ENCODE measurements at regions not wholly inside any gene's neighbourhood (a gene's known extent, or its start where the extent isn't known, plus 50 kb on each side); places are given as distances from the start of the nearest gene placed in this dataset.

DNA sequence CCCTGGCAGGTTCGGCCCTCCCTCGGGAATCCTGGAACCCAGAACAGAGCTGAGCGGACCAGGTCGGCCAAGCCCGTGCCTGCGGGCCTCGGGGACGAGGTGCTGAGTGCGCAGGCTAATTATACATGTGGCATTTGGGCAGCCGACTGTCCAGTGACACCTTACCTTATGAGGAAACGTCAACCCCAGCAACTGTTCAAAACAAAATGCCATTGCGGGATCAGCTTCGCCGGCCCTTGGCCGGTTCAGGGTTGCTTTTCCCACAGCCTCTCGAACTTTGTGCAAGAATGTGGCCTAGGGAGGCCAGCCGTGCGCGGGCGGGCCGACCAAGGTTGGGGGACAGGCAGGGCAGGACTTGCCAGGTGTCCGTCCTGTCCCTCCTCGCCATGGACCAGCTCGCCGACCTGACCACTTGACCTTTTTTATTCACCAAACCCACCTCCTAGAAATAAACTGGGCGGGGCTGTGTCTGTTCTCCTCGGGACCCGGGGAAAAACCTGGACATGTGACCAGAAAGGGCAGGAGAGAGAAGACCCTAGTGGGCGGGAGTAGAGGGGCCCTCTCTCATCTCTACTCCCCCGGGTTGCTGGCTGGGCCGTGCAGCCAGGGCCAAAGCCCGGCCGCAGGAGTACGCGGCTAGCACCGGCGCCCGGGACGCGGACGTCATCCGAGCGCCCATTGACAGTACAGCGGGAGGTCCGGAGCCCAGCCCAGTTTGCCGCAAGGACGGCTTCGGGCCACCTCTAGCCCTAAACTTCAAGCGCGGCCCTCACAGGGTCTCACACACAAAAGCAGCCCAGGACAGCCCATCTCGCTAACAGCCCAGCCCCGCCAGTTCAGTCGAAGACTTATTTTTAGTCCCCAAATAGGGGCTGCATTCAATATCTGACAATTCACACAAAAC is 134.3 kb upstream of the C11orf58 start:
- DNase-seq (ENCODE audit: low read depth) (peak; percentile 22), FAIRE-seq (no peak)
- no peaks in the 10 kb centered on the region for H3K27me3 Mint-ChIP-seq (ENCODE audit: low read depth, unreplicated experiment)
- peak overlapping the region; percentile 44 for H3K27ac ChIP-seq (ENCODE audit: low read depth, low read length)
- peaks cover 8% of the 10 kb centered on the region for H3K4me1 Mint-ChIP-seq (ENCODE audit: low read depth, unreplicated experiment)
- no peaks in the 10 kb centered on the region for H3K36me3 ChIP-seq (ENCODE audit: insufficient read depth, low read length)
- H3K36me3 Mint-ChIP-seq (ENCODE audit: low read depth, unreplicated experiment): no peaks in the 10 kb centered on the region
- no peak for TF ChIP-seq EZH2 (IDR thresholded peaks at IDR 0.05; ENCODE audit: insufficient read depth, low read length)
- TF ChIP-seq, protein P1, sequence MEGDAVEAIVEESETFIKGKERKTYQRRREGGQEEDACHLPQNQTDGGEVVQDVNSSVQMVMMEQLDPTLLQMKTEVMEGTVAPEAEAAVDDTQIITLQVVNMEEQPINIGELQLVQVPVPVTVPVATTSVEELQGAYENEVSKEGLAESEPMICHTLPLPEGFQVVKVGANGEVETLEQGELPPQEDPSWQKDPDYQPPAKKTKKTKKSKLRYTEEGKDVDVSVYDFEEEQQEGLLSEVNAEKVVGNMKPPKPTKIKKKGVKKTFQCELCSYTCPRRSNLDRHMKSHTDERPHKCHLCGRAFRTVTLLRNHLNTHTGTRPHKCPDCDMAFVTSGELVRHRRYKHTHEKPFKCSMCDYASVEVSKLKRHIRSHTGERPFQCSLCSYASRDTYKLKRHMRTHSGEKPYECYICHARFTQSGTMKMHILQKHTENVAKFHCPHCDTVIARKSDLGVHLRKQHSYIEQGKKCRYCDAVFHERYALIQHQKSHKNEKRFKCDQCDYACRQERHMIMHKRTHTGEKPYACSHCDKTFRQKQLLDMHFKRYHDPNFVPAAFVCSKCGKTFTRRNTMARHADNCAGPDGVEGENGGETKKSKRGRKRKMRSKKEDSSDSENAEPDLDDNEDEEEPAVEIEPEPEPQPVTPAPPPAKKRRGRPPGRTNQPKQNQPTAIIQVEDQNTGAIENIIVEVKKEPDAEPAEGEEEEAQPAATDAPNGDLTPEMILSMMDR (IDR thresholded peaks at IDR 0.05; ENCODE audit: insufficient read depth, low read depth, low read length): no peak
- H3K4me2 ChIP-seq (ENCODE audit: low read length): peak overlapping the region; percentile 99
- H3K9ac ChIP-seq (ENCODE audit: low read length): peak overlapping the region; percentile 81
- no peaks in the 10 kb centered on the region for H3K9me3 ChIP-seq (ENCODE audit: insufficient read depth, low read depth, low read length)
- no peaks in the 10 kb centered on the region for H3K9me3 Mint-ChIP-seq (ENCODE audit: unreplicated experiment)
- peaks cover 10% of the 10 kb centered on the region for H3K4me1 ChIP-seq (ENCODE audit: insufficient read depth, low read length)
- peak overlapping the region; percentile 71 for H3K4me3 ChIP-seq (ENCODE audit: insufficient read depth, low read depth, low read length)
- no peaks in the 10 kb centered on the region for H4K20me1 ChIP-seq (ENCODE audit: insufficient read depth, low read length)
- H3K4me3 Mint-ChIP-seq (ENCODE audit: unreplicated experiment): peak overlapping the region; percentile 93
- H3K27me3 ChIP-seq (ENCODE audit: insufficient read depth, low read length): peaks cover 9% of the 10 kb centered on the region
- H2AFZ ChIP-seq (ENCODE audit: low read depth, low read length): peak overlapping the region; percentile 86
- no peaks in the 10 kb centered on the region for H3K79me2 ChIP-seq (ENCODE audit: insufficient read depth, low read length)
- H3K27ac Mint-ChIP-seq (ENCODE audit: unreplicated experiment): peak overlapping the region; percentile 92

DNA sequence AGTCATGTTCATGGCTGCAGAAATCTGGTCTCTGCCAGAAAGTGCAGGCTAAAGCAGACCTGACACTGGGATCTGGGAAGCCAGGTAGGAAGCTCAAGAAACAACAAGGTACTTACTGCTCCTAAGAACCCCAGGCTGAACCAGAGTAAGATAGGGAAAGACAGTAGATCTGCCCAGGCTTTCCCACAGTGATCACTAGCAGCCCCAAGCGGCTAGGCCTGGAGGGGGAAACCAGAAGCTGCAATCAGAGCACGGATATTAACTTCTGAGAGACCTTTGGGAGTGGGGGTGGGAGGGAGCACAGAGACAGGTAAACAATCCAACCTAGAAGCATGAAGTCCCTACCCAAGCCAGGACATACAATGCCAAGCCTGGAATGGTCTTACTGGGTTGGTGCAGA is 135.2 kb upstream of the C11orf58 start:
- FAIRE-seq: no peak
- no peak for DNase-seq (ENCODE audit: low read depth)
- Mint-ChIP-seq H3K27me3 (ENCODE audit: low read depth, unreplicated experiment) (no peaks in the 10 kb centered on the region), H3K9me3 (ENCODE audit: unreplicated experiment) (no peaks in the 10 kb centered on the region), H3K4me1 (ENCODE audit: low read depth, unreplicated experiment) (peaks cover 8% of the 10 kb centered on the region), H3K36me3 (ENCODE audit: low read depth, unreplicated experiment) (no peaks in the 10 kb centered on the region), H3K27ac (ENCODE audit: unreplicated experiment) (peak overlapping the region; percentile 92), H3K4me3 (ENCODE audit: unreplicated experiment) (peak overlapping the region; percentile 93)
- no peaks in the 10 kb centered on the region for H4K20me1 ChIP-seq (ENCODE audit: insufficient read depth, low read length)
- H3K4me2 ChIP-seq (ENCODE audit: low read length): no peak overlapping the region
- TF ChIP-seq EZH2 (IDR thresholded peaks at IDR 0.05; ENCODE audit: insufficient read depth, low read length): no peak
- TF ChIP-seq, protein P1 (IDR thresholded peaks at IDR 0.05; ENCODE audit: insufficient read depth, low read depth, low read length): no peak
- no peak overlapping the region for H2AFZ ChIP-seq (ENCODE audit: low read depth, low read length)
- H3K4me3 ChIP-seq (ENCODE audit: insufficient read depth, low read depth, low read length): no peak overlapping the region
- H3K9ac ChIP-seq (ENCODE audit: low read length): no peak overlapping the region
- peaks cover 9% of the 10 kb centered on the region for H3K4me1 ChIP-seq (ENCODE audit: insufficient read depth, low read length)
- no peaks in the 10 kb centered on the region for H3K79me2 ChIP-seq (ENCODE audit: insufficient read depth, low read length)
- H3K27me3 ChIP-seq (ENCODE audit: insufficient read depth, low read length): peaks cover 3% of the 10 kb centered on the region
- no peak overlapping the region for H3K27ac ChIP-seq (ENCODE audit: low read depth, low read length)
- no peaks in the 10 kb centered on the region for H3K36me3 ChIP-seq (ENCODE audit: insufficient read depth, low read length)
- no peaks in the 10 kb centered on the region for H3K9me3 ChIP-seq (ENCODE audit: insufficient read depth, low read depth, low read length)

DNA sequence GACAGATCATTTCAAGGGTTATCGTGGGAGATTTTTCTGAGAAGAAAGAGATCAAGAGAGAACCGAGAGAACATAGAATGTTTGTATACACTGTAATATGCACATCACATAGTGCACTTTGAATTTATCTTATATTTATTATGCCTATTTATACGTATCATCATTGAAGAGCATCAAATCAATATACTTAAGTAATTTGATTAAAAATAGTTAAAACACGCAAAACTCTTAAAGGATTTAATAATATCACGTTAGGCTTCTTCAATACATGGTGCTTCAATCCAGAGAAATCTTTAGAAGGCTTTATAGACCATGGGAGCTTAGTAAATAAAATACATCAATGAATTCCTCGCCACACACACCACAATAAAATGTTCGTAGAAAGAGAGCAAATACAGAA is 139.5 kb upstream of the C11orf58 start:
- Mint-ChIP-seq H3K9me3 (ENCODE audit: unreplicated experiment) (no peaks in the 10 kb centered on the region), H3K4me1 (ENCODE audit: low read depth, unreplicated experiment) (peaks cover 15% of the 10 kb centered on the region), H3K4me3 (ENCODE audit: unreplicated experiment) (no peak overlapping the region), H3K36me3 (ENCODE audit: low read depth, unreplicated experiment) (no peaks in the 10 kb centered on the region), H3K27me3 (ENCODE audit: low read depth, unreplicated experiment) (no peaks in the 10 kb centered on the region), H3K27ac (ENCODE audit: unreplicated experiment) (no peak overlapping the region)
- Histone ChIP-seq H3K27ac (ENCODE audit: low read depth, low read length) (no peak overlapping the region), H3K9ac (ENCODE audit: low read length) (no peak overlapping the region), H3K9me3 (ENCODE audit: insufficient read depth, low read depth, low read length) (no peaks in the 10 kb centered on the region), H3K79me2 (ENCODE audit: insufficient read depth, low read length) (no peaks in the 10 kb centered on the region), H4K20me1 (ENCODE audit: insufficient read depth, low read length) (no peaks in the 10 kb centered on the region), H3K4me1 (ENCODE audit: insufficient read depth, low read length) (peaks cover 3% of the 10 kb centered on the region), H3K27me3 (ENCODE audit: insufficient read depth, low read length) (no peaks in the 10 kb centered on the region), H3K4me2 (ENCODE audit: low read length) (no peak overlapping the region), H3K36me3 (ENCODE audit: insufficient read depth, low read length) (no peaks in the 10 kb centered on the region), H2AFZ (ENCODE audit: low read depth, low read length) (no peak overlapping the region), H3K4me3 (ENCODE audit: insufficient read depth, low read depth, low read length) (no peak overlapping the region)
- TF ChIP-seq, protein P1 (IDR thresholded peaks at IDR 0.05; ENCODE audit: insufficient read depth, low read depth, low read length): no peak
- TF ChIP-seq EZH2 (IDR thresholded peaks at IDR 0.05; ENCODE audit: insufficient read depth, low read length): no peak
- FAIRE-seq: no peak
- DNase-seq (ENCODE audit: low read depth): no peak

Measured in astrocyte (in vitro differentiated cells and primary cell).